ENCODE measurements at regions not wholly inside any gene's neighbourhood (a gene's known extent, or its start where the extent isn't known, plus 50 kb on each side); places are given as distances from the start of the nearest gene placed in this dataset.
"Not testable (repeated sequence)": the region's sequence is repeated elsewhere in the genome, so short reads cannot be mapped to it uniquely, and the experiment has no call there.

GRCh38 chr15:62272290-62272689 lies 107.2 kb upstream of the C2CD4B start:
- no peak for DNase-seq

GRCh38 chr15:62275831-62276230 lies 110.7 kb upstream of the C2CD4B start:
- no peak for DNase-seq

GRCh38 chr15:62277816-62278394 lies 112.8 kb upstream of the C2CD4B start:
- DNase-seq, result no peak

- no peak for DNase-seq
These were observed 113.4 kb upstream of the C2CD4B start for GRCh38 chr15:62278534-62278933.

GRCh38 chr15:62279041-62279440 lies 114.0 kb upstream of the C2CD4B start:
- no peak for DNase-seq

- no peak for DNase-seq
These were observed 115.5 kb upstream of the C2CD4B start for GRCh38 chr15:62280625-62281024.

- DNase-seq, result not testable (repeated sequence)
These were observed 116.7 kb upstream of the C2CD4B start for GRCh38 chr15:62281801-62282200.

- peak; percentile 50 for DNase-seq
These were observed 122.2 kb upstream of the C2CD4B start for GRCh38 chr15:62287066-62287857.

- DNase-seq, result no peak
These were observed 123.4 kb upstream of the C2CD4B start for GRCh38 chr15:62288361-62289017.

- DNase-seq, result no peak
These were observed 126.2 kb upstream of the C2CD4B start for GRCh38 chr15:62291262-62291661.

GRCh38 chr15:62296756-62297507 lies 131.8 kb upstream of the C2CD4B start:
- DNase-seq, result peak; percentile 11

GRCh38 chr15:62297522-62297921 lies 132.4 kb upstream of the C2CD4B start:
- DNase-seq, result peak; percentile 60

- DNase-seq, result no peak
These were observed 132.8 kb upstream of the C2CD4B start for GRCh38 chr15:62297933-62298332.

GRCh38 chr15:62298811-62299210 lies 133.7 kb upstream of the C2CD4B start:
- no peak for DNase-seq

- no peak for DNase-seq
These were observed 134.5 kb upstream of the C2CD4B start for GRCh38 chr15:62299541-62299940.

- DNase-seq, result no peak
These were observed 137.0 kb upstream of the C2CD4B start for GRCh38 chr15:62301993-62302675.

- DNase-seq, result peak; percentile 82
These were observed 141.9 kb upstream of the C2CD4B start for GRCh38 chr15:62306851-62307504.

GRCh38 chr15:62307551-62307950 lies 142.5 kb upstream of the C2CD4B start:
- DNase-seq, result no peak

- no peak for DNase-seq
These were observed 151.5 kb upstream of the C2CD4B start for GRCh38 chr15:62316413-62317060.

GRCh38 chr15:62320259-62320658 lies 155.2 kb upstream of the C2CD4B start:
- no peak for DNase-seq

GRCh38 chr15:62323353-62323890 lies 158.3 kb upstream of the C2CD4B start:
- no peak for DNase-seq

Data from NCI-H526 treated with DMSO at 0.1 percent for 48 hours (cell line).